CD4-positive, alpha-beta T cell treated with Interferon gamma for 1 hour (primary cell): ENCODE measurements at regions not wholly inside any gene's neighbourhood (a gene's known extent, or its start where the extent isn't known, plus 50 kb on each side); places are given as distances from the start of the nearest gene placed in this dataset.
"Not testable (repeated sequence)": the region's sequence is repeated elsewhere in the genome, so short reads cannot be mapped to it uniquely, and the experiment has no call there.

Source experiments
- DNase-seq: peaks from one replicate; pipeline ENCODE4 v3.0.0-alpha.2; 2020

GRCh38 chr2:104904889-104905288 lies 51.0 kb downstream of the POU3F3 start:
- no peak for DNase-seq

GRCh38 chr2:104909317-104909716 lies 55.4 kb downstream of the POU3F3 start:
- DNase-seq = no peak

GRCh38 chr2:104914509-104914908 lies 60.6 kb downstream of the POU3F3 start:
- DNase-seq = no peak

- no peak for DNase-seq
These were observed 61.3 kb downstream of the POU3F3 start for GRCh38 chr2:104915107-104915793.

- no peak for DNase-seq
These were observed 65.2 kb downstream of the POU3F3 start for GRCh38 chr2:104919127-104919526.

GRCh38 chr2:104923665-104924064 lies 69.8 kb downstream of the POU3F3 start:
- DNase-seq = no peak

GRCh38 chr2:104929663-104930062 lies 75.7 kb downstream of the POU3F3 start:
- DNase-seq = no peak

GRCh38 chr2:104930732-104931131 lies 76.8 kb downstream of the POU3F3 start:
- no peak for DNase-seq

- DNase-seq = no peak
These were observed 78.3 kb downstream of the POU3F3 start for GRCh38 chr2:104932243-104932642.

GRCh38 chr2:104933151-104933917 lies 79.4 kb downstream of the POU3F3 start:
- no peak for DNase-seq

- no peak for DNase-seq
These were observed 82.6 kb downstream of the POU3F3 start for GRCh38 chr2:104936527-104936926.

GRCh38 chr2:104938231-104938941 lies 84.5 kb downstream of the POU3F3 start:
- DNase-seq = no peak

GRCh38 chr2:104939570-104940217 lies 85.8 kb downstream of the POU3F3 start:
- no peak for DNase-seq

- no peak for DNase-seq
These were observed 90.6 kb downstream of the POU3F3 start for GRCh38 chr2:104944495-104944894.

GRCh38 chr2:104945121-104945520 lies 91.2 kb downstream of the POU3F3 start:
- DNase-seq = no peak

GRCh38 chr2:104945866-104946265 lies 92.0 kb downstream of the POU3F3 start:
- DNase-seq = no peak

- not testable (repeated sequence) for DNase-seq
These were observed 90.4 kb upstream of the MRPS9 start for GRCh38 chr2:104947456-104947855.

- DNase-seq = no peak
These were observed 84.9 kb upstream of the MRPS9 start for GRCh38 chr2:104952976-104953375.

GRCh38 chr2:104965900-104966299 lies 72.0 kb upstream of the MRPS9 start:
- no peak for DNase-seq

- DNase-seq = no peak
These were observed 68.3 kb upstream of the MRPS9 start for GRCh38 chr2:104969564-104969963.

GRCh38 chr2:104975371-104975770 lies 62.5 kb upstream of the MRPS9 start:
- DNase-seq = no peak

GRCh38 chr2:104975851-104976250 lies 62.0 kb upstream of the MRPS9 start:
- DNase-seq = no peak

GRCh38 chr2:104976603-104977120 lies 61.2 kb upstream of the MRPS9 start:
- DNase-seq = peak; percentile 47
